Endothelial cell of umbilical vein (primary cell): ENCODE measurements at regions not wholly inside any gene's neighbourhood (a gene's known extent, or its start where the extent isn't known, plus 50 kb on each side); places are given as distances from the start of the nearest gene placed in this dataset.

ENCODE experiments used
- BruUV-seq: library from RNA; stranded (reverse); fragments of 400-500 nt; replicated peaks from 2 replicates; lab custom pipeline; 2021; lab: Mats Ljungman, UMichigan
- CTCF ChIA-PET: fragments of 300-600, 350-600 bp; sonication (Branson Sonifier 250); formaldehyde crosslinking; loops from one replicate; lab custom pipeline; 2021; ENCODE audit warnings: antibody characterized with exemption, inconsistent platforms; lab: Charles Lee
- POLR2A ChIA-PET: fragments of 300-600, 350-600 bp; sonication (Branson Sonifier 250); formaldehyde crosslinking; loops from one replicate; lab custom pipeline; 2021; ENCODE audit warnings: antibody characterized with exemption, inconsistent platforms; lab: Charles Lee
- DNase-seq: peaks from one replicate; pipeline ENCODE4 v3.0.0-alpha.2; 2011; ENCODE audit warnings: low read depth, low spot score
- FAIRE-seq: peaks from 2 replicates; lab custom pipeline; 2011; peaks lifted over from hg19 to GRCh38; lab: Jason Lieb, UNC
- H2AFZ ChIP-seq: 2 replicates; pipeline ENCODE4 v1.6.0; 2012; ENCODE audit warnings: low read depth, low read length, control low read depth, inconsistent platforms
- H3K27ac ChIP-seq: 2 replicates; pipeline ENCODE4 v1.5.1; 2011; ENCODE audit warnings: low read depth, mild to moderate bottlenecking, control low read depth, low read length, moderate library complexity; ENCODE audit not compliant: insufficient read depth
- H3K27me3 ChIP-seq, 2 experiments: 2 replicates each; pipeline versions ENCODE4 v1.6.0 to v1.6.1; 2011; ENCODE audit warnings: low read length in 2 of 2, mixed read lengths in 1 of 2; ENCODE audit not compliant: control insufficient read depth in 2 of 2, insufficient read depth in 2 of 2
- H3K36me3 ChIP-seq, 2 experiments: 2 replicates in 1 of 2; 3 replicates in 1 of 2; pipeline ENCODE4 v1.5.1; 2011; ENCODE audit warnings: low read length in 2 of 2, mild to moderate bottlenecking in 1 of 2, moderate library complexity in 1 of 2; ENCODE audit not compliant: control insufficient read depth in 2 of 2, insufficient read depth in 2 of 2; ENCODE audit errors: extremely low read depth in 1 of 2
- H3K4me1 ChIP-seq: 3 replicates; pipeline ENCODE4 v1.5.1; 2011; ENCODE audit warnings: mild to moderate bottlenecking, low read length; ENCODE audit not compliant: control insufficient read depth, insufficient read depth; ENCODE audit errors: extremely low read depth
- H3K4me2 ChIP-seq: 2 replicates; pipeline ENCODE4 v1.6.1; 2011; ENCODE audit warnings: low read length, control low read depth, mixed read lengths; ENCODE audit not compliant: insufficient read depth
- H3K4me3 ChIP-seq, 3 experiments: fragments of 200-600 bp in 1 of 3; sonication (generic), shearing (Covaris generic) in 1 of 3; replicated peaks in 1 of 3; 2 replicates each; pipeline ENCODE4 v1.5.1; 2011 to 2016; ENCODE audit warnings: control low read depth in 3 of 3, low read length in 3 of 3, mild to moderate bottlenecking in 2 of 3, inconsistent platforms in 1 of 3, low read depth in 1 of 3, moderate library complexity in 1 of 3; ENCODE audit not compliant: insufficient read depth in 1 of 3
- H3K79me2 ChIP-seq: 2 replicates; pipeline ENCODE4 v1.6.0; 2012; ENCODE audit warnings: low read length, inconsistent platforms; ENCODE audit not compliant: control insufficient read depth, insufficient read depth
- H3K9ac ChIP-seq: replicated peaks from 2 replicates; pipeline ENCODE3; 2011; ENCODE audit warnings: low read length, control low read depth; ENCODE audit not compliant: insufficient read depth; ENCODE audit errors: extremely low read depth
- H3K9me1 ChIP-seq: replicated peaks from 3 replicates; pipeline ENCODE4 v1.6.0; 2011; ENCODE audit warnings: mild to moderate bottlenecking, low read length; ENCODE audit not compliant: control insufficient read depth, insufficient read depth; ENCODE audit errors: extremely low read depth
- H3K9me3 ChIP-seq: replicated peaks from 2 replicates; pipeline ENCODE4 v1.5.1; 2012; ENCODE audit warnings: low read length, inconsistent platforms; ENCODE audit not compliant: control insufficient read depth, insufficient read depth
- H4K20me1 ChIP-seq: replicated peaks from 2 replicates; pipeline ENCODE3; 2011; ENCODE audit warnings: mild to moderate bottlenecking, low read length; ENCODE audit not compliant: control insufficient read depth, insufficient read depth; ENCODE audit errors: extremely low read depth
- EZH2 ChIP-seq: IDR thresholded peaks from 2 replicates; pipeline ENCODE4 v1.6.1; 2012; ENCODE audit warnings: borderline replicate concordance, low read depth, mild to moderate bottlenecking, moderate library complexity, low read length, inconsistent platforms; ENCODE audit not compliant: severe bottlenecking
- FOS ChIP-seq: IDR thresholded peaks from 2 replicates; pipeline ENCODE4 v1.6.1; 2011; ENCODE audit warnings: mild to moderate bottlenecking, low read length, moderate library complexity, borderline replicate concordance; ENCODE audit not compliant: insufficient read depth
- GATA2 ChIP-seq: IDR thresholded peaks from 2 replicates; pipeline ENCODE4 v1.7.0; 2011; ENCODE audit warnings: low read depth, mild to moderate bottlenecking, moderate library complexity, mixed read lengths, low read length; ENCODE audit not compliant: insufficient read length, insufficient read depth
- JUN ChIP-seq: IDR thresholded peaks from 2 replicates; pipeline ENCODE4 v1.6.1; 2011; ENCODE audit warnings: borderline replicate concordance, low read depth; ENCODE audit not compliant: insufficient read length, insufficient read depth
- MYC ChIP-seq: IDR thresholded peaks from one replicate; pipeline ENCODE4 v1.6.1; 2011; ENCODE audit warnings: mild to moderate bottlenecking, low read depth, low read length
- POLR2A ChIP-seq: IDR thresholded peaks from 2 replicates; pipeline ENCODE4 v1.6.1; 2012; ENCODE audit warnings: low read depth, mild to moderate bottlenecking, control low read depth, low read length
- POLR2AphosphoS5 ChIP-seq: IDR thresholded peaks from 2 replicates; pipeline ENCODE4 v1.6.1; 2012; ENCODE audit warnings: low read depth, mild to moderate bottlenecking, control low read depth, low read length, moderate library complexity; ENCODE audit not compliant: insufficient read depth
- dilution Hi-C: fragments of 300-500 bp; cut with MboI; formaldehyde crosslinking; loops from one replicate; pipeline ENCODE4 v1.15.0; 2019; ENCODE audit warnings: low sequenced_read_pairs; ENCODE audit not compliant: extremely low pct_ligation_motif_present
- intact Hi-C: fragments of 100-400 bp; cut with micrococcal nuclease; formaldehyde crosslinking; loops from one replicate; pipeline ENCODE4 v1.10.0; 2022
- TF ChIP-seq, protein P1 (sequence below): IDR thresholded peaks from 2 replicates; pipeline ENCODE4 v1.6.1; 2011; ENCODE audit not compliant: insufficient read depth, insufficient read length
- TF ChIP-seq, protein P2 (sequence below), 2 donors: IDR thresholded peaks; 1 replicate in 1 of 2; 2 replicates in 1 of 2; pipeline ENCODE4 v1.5.1; 2011; ENCODE audit warnings: low read length in 2 of 2, mild to moderate bottlenecking in 2 of 2, moderate library complexity in 2 of 2, control low read depth in 1 of 2, inconsistent platforms in 1 of 2, low read depth in 1 of 2; ENCODE audit not compliant: insufficient read depth in 1 of 2; ENCODE audit errors: extremely low read depth in 1 of 2

DNA sequence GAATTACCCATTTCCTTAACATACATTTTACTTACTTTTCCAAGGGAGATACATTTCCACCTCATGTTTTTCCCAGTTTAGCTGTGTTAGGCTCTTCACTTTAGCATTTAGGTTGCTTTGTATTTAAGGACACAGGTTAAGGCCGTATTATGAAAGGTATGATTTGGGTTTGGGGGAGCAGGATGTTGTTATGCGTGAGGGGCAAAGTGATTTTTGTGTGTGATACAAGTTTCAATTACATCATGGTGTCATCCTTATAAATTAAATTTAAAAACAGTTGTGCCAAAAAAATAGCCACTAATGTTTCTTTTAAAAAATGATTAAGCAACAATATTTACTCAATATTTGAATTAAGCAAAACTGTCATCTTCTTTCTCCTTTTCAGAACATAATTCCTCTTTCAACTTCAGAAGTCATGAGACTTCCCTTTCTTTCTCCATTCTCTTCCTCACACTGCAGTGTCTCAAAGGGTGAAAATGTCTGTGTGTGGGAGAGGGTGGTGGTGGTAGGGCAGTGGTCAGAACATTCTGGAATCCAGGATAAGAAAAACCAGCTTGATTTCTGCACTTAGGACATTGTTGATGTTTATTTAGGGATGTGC lies 126.2 kb downstream of the KCNRG start:
- H3K79me2 ChIP-seq = no peaks in the 10 kb centered on the region
- no peaks in the 10 kb centered on the region for H3K9me1 ChIP-seq
- no peaks in the 10 kb centered on the region for H4K20me1 ChIP-seq
- no peak overlapping the region for H3K4me2 ChIP-seq
- ChIA-PET POLR2A (no interaction called here), CTCF (interaction anchor here (0.9 kb wide), 1 partner anchor 9 kb away, joined by 3 read pairs; no protein-coding TSS in a partner anchor)
- H2AFZ ChIP-seq = no peak overlapping the region
- FAIRE-seq (no peak), DNase-seq (no peak)
- TF ChIP-seq GATA2 = no peak
- no peak for TF ChIP-seq POLR2A
- TF ChIP-seq EZH2 = no peak
- TF ChIP-seq FOS = no peak
- TF ChIP-seq, protein P1, sequence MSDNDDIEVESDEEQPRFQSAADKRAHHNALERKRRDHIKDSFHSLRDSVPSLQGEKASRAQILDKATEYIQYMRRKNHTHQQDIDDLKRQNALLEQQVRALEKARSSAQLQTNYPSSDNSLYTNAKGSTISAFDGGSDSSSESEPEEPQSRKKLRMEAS = no peak
- TF ChIP-seq POLR2AphosphoS5 = no peak
- TF ChIP-seq, protein P2, sequence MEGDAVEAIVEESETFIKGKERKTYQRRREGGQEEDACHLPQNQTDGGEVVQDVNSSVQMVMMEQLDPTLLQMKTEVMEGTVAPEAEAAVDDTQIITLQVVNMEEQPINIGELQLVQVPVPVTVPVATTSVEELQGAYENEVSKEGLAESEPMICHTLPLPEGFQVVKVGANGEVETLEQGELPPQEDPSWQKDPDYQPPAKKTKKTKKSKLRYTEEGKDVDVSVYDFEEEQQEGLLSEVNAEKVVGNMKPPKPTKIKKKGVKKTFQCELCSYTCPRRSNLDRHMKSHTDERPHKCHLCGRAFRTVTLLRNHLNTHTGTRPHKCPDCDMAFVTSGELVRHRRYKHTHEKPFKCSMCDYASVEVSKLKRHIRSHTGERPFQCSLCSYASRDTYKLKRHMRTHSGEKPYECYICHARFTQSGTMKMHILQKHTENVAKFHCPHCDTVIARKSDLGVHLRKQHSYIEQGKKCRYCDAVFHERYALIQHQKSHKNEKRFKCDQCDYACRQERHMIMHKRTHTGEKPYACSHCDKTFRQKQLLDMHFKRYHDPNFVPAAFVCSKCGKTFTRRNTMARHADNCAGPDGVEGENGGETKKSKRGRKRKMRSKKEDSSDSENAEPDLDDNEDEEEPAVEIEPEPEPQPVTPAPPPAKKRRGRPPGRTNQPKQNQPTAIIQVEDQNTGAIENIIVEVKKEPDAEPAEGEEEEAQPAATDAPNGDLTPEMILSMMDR (IDR thresholded peaks at IDR 0.05; ENCODE audit: extremely low read depth in 1 of 2, insufficient read depth in 1 of 2, low read depth in 1 of 2, low read length in 2 of 2) = no peak
- no peak for TF ChIP-seq JUN
- no peak for TF ChIP-seq MYC
- H3K9ac ChIP-seq = no peak overlapping the region
- H3K4me1 ChIP-seq = no peaks in the 10 kb centered on the region
- no peaks in the 10 kb centered on the region for H3K9me3 ChIP-seq
- peaks cover 0 to 3% of the 10 kb centered on the region in 2 experiments for H3K27me3 ChIP-seq
- BruUV-seq = no TSS peak
- H3K4me3 ChIP-seq = no peak overlapping the region
- intact Hi-C loops (loop anchor here (10.0 kb wide), 1 partner anchor 63 kb away; no protein-coding TSS in a partner anchor), dilution Hi-C loops (no loop called here)
- no peak overlapping the region for H3K27ac ChIP-seq
- H3K36me3 ChIP-seq = no peaks in the 10 kb centered on the region
